SU-DHL-6 (cell line): ENCODE measurements at regions not wholly inside any gene's neighbourhood (a gene's known extent, or its start where the extent isn't known, plus 50 kb on each side); places are given as distances from the start of the nearest gene placed in this dataset.

Experiments used
- H2AFZ ChIP-seq: fragments of 200-600 bp; sonication (generic); 2 replicates; pipeline ENCODE4 v1.6.1; 2014; ENCODE audit warnings: low read depth, mild to moderate bottlenecking, moderate library complexity, mixed read lengths, antibody characterized with exemption, low read length; ENCODE audit not compliant: severe bottlenecking
- H3F3A ChIP-seq: fragments of 200-600 bp; shearing (Covaris generic); 2 replicates; pipeline ENCODE4 v1.6.0; 2016; ENCODE audit warnings: antibody characterized with exemption, mild to moderate bottlenecking; ENCODE audit not compliant: insufficient read depth
- H3K27ac ChIP-seq: fragments of 200-600 bp; sonication (generic); 2 replicates; pipeline ENCODE4 v1.5.1; 2016; ENCODE audit warnings: low read depth, mild to moderate bottlenecking, low read length, moderate library complexity, mixed read lengths
- H3K27me3 ChIP-seq: fragments of 200-600 bp; sonication (generic), shearing (Covaris generic); 2 replicates; pipeline ENCODE4 v1.6.0; 2014; ENCODE audit warnings: mild to moderate bottlenecking, low read length
- H3K36me3 ChIP-seq: fragments of 200-600 bp; sonication (generic); 2 replicates; pipeline ENCODE4 v1.6.1; 2014; ENCODE audit warnings: mild to moderate bottlenecking, low read length, mixed read lengths
- H3K4me2 ChIP-seq: fragments of 300-600, 200-600 bp; shearing (Covaris generic), sonication (generic); 2 replicates; pipeline ENCODE4 v1.6.0; 2014; ENCODE audit warnings: low read length, low read depth, mild to moderate bottlenecking; ENCODE audit not compliant: poor library complexity, severe bottlenecking
- H3K4me3 ChIP-seq: fragments of 200-600 bp; sonication (generic); 2 replicates; pipeline ENCODE4 v1.5.1; 2014; ENCODE audit warnings: antibody characterized with exemption, low read length, mild to moderate bottlenecking, mixed read lengths; ENCODE audit not compliant: insufficient read depth, poor library complexity, severe bottlenecking
- H3K79me2 ChIP-seq: fragments of 200-600 bp; sonication (generic); 2 replicates; pipeline ENCODE4 v1.6.1; 2014; ENCODE audit warnings: mild to moderate bottlenecking, low read length, moderate library complexity; ENCODE audit not compliant: insufficient read depth
- H3K9ac ChIP-seq: fragments of 200-600 bp; sonication (generic); 2 replicates; pipeline ENCODE4 v1.7.0; 2014; ENCODE audit warnings: mild to moderate bottlenecking, low read length
- H3K9me2 ChIP-seq: fragments of 200-600 bp; sonication (generic); replicated peaks from 2 replicates; pipeline ENCODE4 v1.6.1; 2014; ENCODE audit warnings: low read length; ENCODE audit not compliant: insufficient read depth
- H3K9me3 ChIP-seq: fragments of 200-600 bp; sonication (generic); 2 replicates; pipeline ENCODE4 v1.6.1; 2014; ENCODE audit warnings: low read length, mixed read lengths; ENCODE audit not compliant: insufficient read depth
- H4K20me1 ChIP-seq: fragments of 200-600 bp; sonication (generic); 2 replicates; pipeline ENCODE4 v1.6.1; 2014; ENCODE audit warnings: low read depth, mild to moderate bottlenecking, antibody characterized with exemption, low read length, moderate library complexity, mixed read lengths
- CTCF ChIP-seq: fragments of 200-600 bp; sonication (generic); IDR thresholded peaks from one replicate; pipeline ENCODE4 v1.5.1; 2017; ENCODE audit warnings: antibody characterized with exemption, mild to moderate bottlenecking, low read length, moderate library complexity; ENCODE audit not compliant: insufficient read depth, poor library complexity, severe bottlenecking
- EZH2phosphoT487 ChIP-seq: fragments of 200-600 bp; sonication (generic), shearing (Covaris generic); conservative IDR thresholded peaks from 2 replicates; pipeline ENCODE4 v1.6.1; 2018; ENCODE audit warnings: mild to moderate bottlenecking, antibody characterized with exemption, low read length, moderate library complexity, mixed read lengths

- Histone ChIP-seq H4K20me1 (no peaks in the 10 kb centered on the region), H3K4me3 (no peak overlapping the region), H3K27me3 (no peaks in the 10 kb centered on the region), H3K9ac (no peak overlapping the region), H3K27ac (no peak overlapping the region), H3K9me2 (no peaks in the 10 kb centered on the region), H2AFZ (no peak overlapping the region), H3K9me3 (no peaks in the 10 kb centered on the region), H3K4me2 (no peak overlapping the region), H3K79me2 (no peaks in the 10 kb centered on the region), H3F3A (no peaks in the 10 kb centered on the region), H3K36me3 (no peaks in the 10 kb centered on the region)
- TF ChIP-seq EZH2phosphoT487 (no peak), CTCF (no peak)
These were observed 298.4 kb upstream of the CADM1 start for GRCh38 chr11:115802641-115803040.

GRCh38 chr11:115792903-115793302, 288.7 kb upstream of the CADM1 start:
- H3K9me2 ChIP-seq = no peaks in the 10 kb centered on the region

GRCh38 chr11:115787302-115787701, 283.1 kb upstream of the CADM1 start:
- Histone ChIP-seq H3K9ac (no peak overlapping the region), H3K36me3 (no peaks in the 10 kb centered on the region), H3K27ac (no peak overlapping the region), H3K4me3 (no peak overlapping the region), H3K27me3 (no peaks in the 10 kb centered on the region), H3K9me3 (no peaks in the 10 kb centered on the region), H4K20me1 (no peaks in the 10 kb centered on the region), H3K79me2 (no peaks in the 10 kb centered on the region), H3K9me2 (no peaks in the 10 kb centered on the region), H3K4me2 (no peak overlapping the region), H3F3A (no peaks in the 10 kb centered on the region), H2AFZ (no peak overlapping the region)
- TF ChIP-seq CTCF (no peak), EZH2phosphoT487 (no peak)

More at GRCh38 chr11:115792903-115793302, 288.7 kb upstream of the CADM1 start:
- Histone ChIP-seq H3K79me2 (no peaks in the 10 kb centered on the region), H3K9ac (no peak overlapping the region), H3K4me2 (no peak overlapping the region), H3K4me3 (no peak overlapping the region), H3F3A (no peaks in the 10 kb centered on the region), H2AFZ (no peak overlapping the region), H3K27ac (no peak overlapping the region), H3K36me3 (no peaks in the 10 kb centered on the region), H3K27me3 (no peaks in the 10 kb centered on the region), H4K20me1 (no peaks in the 10 kb centered on the region), H3K9me3 (no peaks in the 10 kb centered on the region)
- TF ChIP-seq EZH2phosphoT487 (no peak), CTCF (no peak)
